Kasumi-1 (cell line): ENCODE measurements at regions not wholly inside any gene's neighbourhood (a gene's known extent, or its start where the extent isn't known, plus 50 kb on each side); places are given as distances from the start of the nearest gene placed in this dataset.
"Not testable (repeated sequence)": the region's sequence is repeated elsewhere in the genome, so short reads cannot be mapped to it uniquely, and the experiment has no call there.

Source experiments
- DNase-seq, 2 experiments: peaks; one replicate each; lab custom pipeline; 2025; lab: John Stamatoyannopoulos, UW

DNA sequence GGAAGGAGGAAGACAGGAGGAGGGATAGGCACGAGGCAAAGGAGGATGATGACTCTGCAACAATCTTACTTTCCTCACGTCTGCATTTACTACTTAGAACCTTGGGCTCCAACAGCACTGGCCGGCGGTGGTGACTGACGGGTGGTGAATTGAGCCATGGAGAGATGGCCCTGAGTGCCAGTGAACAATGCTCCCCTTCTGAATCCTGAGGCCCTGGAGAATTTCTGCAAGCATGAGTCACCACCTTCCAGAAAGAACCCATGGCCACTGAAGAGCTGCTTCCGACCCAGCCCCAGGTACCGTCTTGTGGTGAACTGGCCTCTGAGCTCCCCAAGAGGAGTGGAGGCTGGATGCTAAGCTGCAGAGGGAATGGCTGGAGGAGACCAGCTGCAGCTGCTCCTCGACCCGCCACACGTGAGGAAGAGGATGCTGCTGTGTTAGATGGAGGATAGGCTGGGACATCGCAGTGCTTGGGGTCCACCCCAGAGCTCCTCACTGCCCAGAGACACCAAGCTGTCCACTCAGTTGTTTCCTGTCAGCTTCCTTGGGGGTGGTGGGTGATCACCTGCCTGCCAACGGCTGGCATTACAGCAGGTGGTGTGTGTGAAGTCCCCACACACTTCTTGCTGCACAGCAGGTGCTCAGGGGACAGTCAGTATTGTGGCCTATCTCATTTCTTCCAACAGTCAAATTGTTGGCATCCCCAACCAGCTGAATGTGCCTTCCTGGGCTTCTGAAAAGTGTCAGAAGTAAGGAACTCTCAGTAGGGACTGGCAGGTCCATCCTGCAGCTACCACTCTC, 186.5 kb upstream of the ID2 start:
- no peak for DNase-seq

- no peak for DNase-seq
Observed at GRCh38 chr2:8496079-8496478, 185.8 kb upstream of the ID2 start.

DNA sequence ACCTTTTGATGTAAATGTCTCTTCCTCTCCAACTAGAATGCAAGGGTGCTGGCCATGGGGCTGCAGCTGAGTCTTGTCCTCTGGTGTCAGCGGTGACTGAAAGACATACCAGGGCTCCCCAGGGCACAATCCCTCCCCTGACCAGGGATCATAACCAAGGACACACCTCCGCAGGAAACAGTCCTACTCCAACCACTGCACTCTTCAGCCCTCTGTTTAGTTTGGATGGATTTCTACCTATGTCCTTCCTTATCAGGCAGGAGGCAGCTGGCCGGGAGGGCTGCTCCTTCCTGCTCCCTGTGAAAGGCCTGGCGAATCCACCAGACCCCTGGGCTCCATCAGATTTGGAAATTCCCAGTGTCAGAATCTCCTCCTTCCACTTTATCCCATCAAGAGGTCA, 185.2 kb upstream of the ID2 start:
- no peak for DNase-seq

DNA sequence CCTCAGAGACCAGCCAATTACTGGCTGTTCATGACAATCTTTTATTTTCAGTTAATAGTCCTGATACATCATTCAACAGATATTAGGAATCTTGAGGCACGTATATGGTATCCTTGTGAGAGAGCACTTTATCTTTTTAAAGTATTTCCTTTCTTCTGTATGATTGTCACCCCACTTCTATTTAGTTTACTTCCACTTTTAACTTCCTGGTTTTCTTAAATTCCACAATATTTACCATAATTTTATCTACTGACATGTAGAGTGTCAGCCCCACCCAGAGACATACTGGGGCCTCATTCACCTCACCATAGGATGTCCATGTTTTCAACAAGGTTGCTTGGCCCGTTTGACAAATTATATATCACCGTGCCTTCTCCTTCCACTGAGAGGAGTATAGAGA, 182.9 kb upstream of the ID2 start:
- peak in 1 of 2 experiments; percentile 8 for DNase-seq

GRCh38 chr2:8500124-8501054, 181.5 kb upstream of the ID2 start:
- DNase-seq: no peak

GRCh38 chr2:8501061-8501720, 180.7 kb upstream of the ID2 start:
- no peak for DNase-seq

DNA sequence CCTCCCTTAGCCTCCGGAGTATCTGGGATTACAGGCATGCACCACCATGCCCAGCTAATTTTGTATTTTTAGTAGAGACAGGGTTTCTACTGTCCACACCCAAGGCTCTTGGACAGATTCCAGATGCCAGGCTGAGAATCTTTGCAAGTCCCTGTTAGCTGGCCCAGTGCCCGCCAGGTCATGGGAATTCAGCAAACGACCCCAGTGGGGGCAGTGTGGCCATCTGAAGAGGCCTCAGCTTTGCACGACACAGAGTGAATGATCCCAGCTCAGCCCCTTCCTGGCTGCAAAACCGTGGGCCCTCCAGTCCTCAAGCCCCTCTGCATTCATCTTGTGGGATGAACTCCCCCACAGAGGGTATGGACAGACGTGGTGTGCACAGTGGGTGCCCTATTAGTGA, 179.5 kb upstream of the ID2 start:
- DNase-seq: no peak

DNA sequence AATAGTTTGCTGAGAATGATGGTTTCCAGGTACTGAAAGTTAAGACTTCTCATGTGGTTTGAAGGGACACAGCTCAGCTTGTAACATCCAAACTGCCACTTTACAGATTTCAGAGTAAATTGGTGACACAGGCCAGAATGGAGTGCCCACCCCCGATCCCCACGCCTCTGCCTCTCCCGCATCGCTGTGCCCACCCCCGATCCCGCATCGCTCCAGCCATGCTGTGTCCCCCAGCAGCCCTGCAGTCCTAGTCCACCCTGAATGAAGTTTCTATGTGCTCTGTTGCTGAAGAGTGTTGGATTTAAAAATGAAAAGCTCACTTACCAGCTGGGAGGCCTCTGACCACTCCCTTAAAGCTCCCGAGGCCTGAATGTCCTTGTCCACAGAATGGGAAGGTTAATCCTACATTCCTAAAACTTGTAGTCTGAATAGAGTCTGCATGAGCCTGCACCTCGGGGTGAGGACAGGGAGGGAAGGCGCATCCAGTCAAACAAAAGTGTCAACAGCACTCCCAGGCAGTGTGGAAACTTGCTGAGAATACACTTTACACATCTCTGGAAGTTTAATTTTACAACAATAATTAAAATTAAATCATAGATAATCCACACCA, 176.4 kb upstream of the ID2 start:
- DNase-seq: no peak

- DNase-seq: no peak
Observed at GRCh38 chr2:8506746-8507145, 175.1 kb upstream of the ID2 start.

GRCh38 chr2:8508766-8509165, 173.1 kb upstream of the ID2 start:
- no peak for DNase-seq

DNA sequence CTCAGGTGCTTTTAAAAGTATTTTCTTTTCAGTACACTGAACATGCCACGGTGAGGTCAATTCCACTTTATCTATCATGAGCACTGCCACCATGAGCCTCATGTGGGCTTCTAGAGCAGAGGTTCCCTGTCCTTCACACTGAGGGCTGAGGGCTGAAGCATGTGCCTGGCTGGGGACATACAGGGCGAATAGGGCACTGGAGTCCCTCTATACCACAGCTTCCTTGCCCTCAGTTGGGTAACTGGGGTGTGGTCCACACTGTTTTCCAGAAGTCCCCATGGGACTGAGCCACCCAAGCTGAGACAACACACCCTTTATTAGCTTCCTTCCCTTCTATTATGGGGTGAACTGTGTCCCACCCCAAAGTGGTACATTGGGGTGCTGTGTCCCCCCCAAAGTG, 172.2 kb upstream of the ID2 start:
- DNase-seq: no peak

DNA sequence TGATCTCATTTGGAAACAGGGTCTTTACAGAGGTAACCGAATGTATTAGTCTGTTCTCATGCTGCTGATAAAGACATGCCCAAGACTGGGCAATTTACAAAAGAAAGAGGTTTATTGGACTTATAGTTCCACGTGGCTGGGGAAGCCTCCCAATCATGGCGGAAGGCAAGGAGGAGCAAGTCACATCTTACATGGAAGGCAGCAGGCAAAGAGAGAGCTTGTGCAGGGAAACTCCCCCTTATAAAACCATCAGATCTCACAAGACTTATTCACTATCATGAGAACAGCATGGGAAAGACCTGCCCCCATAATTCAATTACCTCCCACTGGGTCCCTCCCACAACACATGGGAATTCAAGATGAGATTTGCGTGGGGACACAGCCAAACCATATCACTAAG, 171.8 kb upstream of the ID2 start:
- DNase-seq: not testable (repeated sequence)

- no peak for DNase-seq
Observed at GRCh38 chr2:8510519-8510918, 171.3 kb upstream of the ID2 start.

GRCh38 chr2:8511868-8512612, 169.8 kb upstream of the ID2 start:
- DNase-seq: no peak

GRCh38 chr2:8513601-8514273, 168.1 kb upstream of the ID2 start:
- DNase-seq: no peak

DNA sequence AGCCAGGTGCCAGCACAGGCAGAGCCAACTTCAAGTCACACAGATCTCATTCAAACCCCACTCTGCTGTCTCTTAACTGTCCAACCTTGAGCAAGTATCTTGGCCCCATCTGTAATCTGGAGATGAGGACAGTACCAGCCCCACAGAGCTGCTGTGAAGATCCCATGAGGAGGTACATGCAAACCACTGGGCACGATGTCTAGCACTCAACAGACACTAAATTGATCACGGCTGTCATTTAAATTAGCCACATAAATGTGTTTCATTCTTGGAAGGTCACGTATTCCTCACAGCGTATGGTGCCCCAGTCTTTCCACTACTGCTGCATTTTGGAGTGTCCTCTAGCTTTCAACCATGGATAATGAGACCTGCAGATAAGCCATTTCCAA, 167.6 kb upstream of the ID2 start:
- DNase-seq: no peak

DNA sequence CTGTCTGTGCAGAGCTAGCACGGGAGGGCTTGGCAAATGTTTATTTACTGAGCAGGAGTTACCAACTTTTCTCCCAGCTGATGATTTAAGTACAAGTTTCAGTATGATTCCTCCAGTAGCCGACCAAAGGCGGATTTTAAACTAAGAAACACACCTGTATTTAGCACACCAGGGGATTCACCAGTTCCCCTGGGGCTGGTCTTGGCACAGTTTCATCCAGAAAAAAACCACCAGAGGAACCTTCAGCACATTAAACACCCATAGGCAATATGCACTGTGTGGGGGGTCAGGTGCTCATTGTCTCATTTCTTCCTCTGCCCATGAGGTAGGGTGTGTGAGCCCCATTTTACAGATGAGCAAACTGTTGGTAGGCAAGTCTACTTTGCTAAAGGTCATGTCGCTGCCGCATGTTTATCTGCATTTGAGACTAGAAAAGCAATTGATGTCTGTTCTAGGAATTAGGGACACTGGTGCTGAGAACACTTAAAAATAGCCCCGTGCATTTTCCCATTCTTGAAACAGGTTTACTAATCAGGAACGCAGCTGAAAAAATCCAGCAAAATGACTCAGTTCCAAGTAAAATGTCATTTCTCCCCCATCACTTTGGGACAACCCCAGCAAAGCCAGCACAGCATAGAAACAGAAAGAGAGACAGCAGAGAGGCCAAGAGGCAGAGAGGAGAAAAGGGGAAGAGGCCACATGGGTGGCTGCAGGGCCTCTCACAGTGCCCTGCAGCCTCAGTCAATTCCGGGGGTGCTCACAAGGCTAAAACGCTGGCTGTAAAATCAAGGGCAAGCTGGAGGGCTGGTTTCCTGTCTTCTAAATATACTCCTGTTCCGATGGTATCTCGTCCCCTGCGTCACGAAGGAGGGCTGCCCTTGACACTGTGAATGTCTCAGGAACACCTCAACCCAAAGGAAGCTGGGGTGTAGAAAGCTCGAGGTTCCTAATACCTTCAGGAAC, 166.8 kb upstream of the ID2 start:
- DNase-seq: peak; percentile 98

- DNase-seq: peak; percentile 58 to 65
Observed at GRCh38 chr2:8515864-8516533, 165.9 kb upstream of the ID2 start.

- DNase-seq: no peak
Observed at GRCh38 chr2:8517850-8518498, 163.9 kb upstream of the ID2 start.
